ENCODE measurements at regions not wholly inside any gene's neighbourhood (a gene's known extent, or its start where the extent isn't known, plus 50 kb on each side); places are given as distances from the start of the nearest gene placed in this dataset.

DNA sequence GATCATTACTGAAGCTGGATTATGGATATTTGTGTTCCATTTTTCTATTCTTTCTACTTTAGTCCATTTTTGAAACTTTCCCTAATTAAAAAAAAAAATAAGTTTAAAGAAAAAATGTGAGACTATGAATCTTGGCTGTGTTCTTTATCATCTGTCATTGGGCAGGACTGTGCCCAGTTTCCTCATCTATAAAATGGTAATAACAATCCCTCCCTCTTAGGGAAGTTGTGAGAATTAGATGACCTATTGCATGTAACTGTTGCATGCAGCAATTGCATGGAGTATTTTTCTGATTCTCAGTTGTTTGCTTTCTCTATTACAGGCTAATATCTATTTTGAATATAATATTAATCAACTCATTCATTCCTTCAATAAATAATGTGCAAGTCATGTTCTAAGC lies 108.2 kb upstream of the LOC128125822 start:
- TF ChIP-seq, protein P1, sequence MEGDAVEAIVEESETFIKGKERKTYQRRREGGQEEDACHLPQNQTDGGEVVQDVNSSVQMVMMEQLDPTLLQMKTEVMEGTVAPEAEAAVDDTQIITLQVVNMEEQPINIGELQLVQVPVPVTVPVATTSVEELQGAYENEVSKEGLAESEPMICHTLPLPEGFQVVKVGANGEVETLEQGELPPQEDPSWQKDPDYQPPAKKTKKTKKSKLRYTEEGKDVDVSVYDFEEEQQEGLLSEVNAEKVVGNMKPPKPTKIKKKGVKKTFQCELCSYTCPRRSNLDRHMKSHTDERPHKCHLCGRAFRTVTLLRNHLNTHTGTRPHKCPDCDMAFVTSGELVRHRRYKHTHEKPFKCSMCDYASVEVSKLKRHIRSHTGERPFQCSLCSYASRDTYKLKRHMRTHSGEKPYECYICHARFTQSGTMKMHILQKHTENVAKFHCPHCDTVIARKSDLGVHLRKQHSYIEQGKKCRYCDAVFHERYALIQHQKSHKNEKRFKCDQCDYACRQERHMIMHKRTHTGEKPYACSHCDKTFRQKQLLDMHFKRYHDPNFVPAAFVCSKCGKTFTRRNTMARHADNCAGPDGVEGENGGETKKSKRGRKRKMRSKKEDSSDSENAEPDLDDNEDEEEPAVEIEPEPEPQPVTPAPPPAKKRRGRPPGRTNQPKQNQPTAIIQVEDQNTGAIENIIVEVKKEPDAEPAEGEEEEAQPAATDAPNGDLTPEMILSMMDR (IDR thresholded peaks at IDR 0.05 in 2 of 3, conservative IDR thresholded peaks at IDR 0.05 in 1 of 3; ENCODE audit: borderline replicate concordance in 1 of 3, insufficient read depth in 1 of 3, low read depth in 2 of 3, low read length in 2 of 3): no peak
- TF ChIP-seq POLR2A (IDR thresholded peaks at IDR 0.05; ENCODE audit: borderline replicate concordance, extremely low read depth, insufficient read depth, insufficient read length) (no peak), YY1 (IDR thresholded peaks at IDR 0.05; ENCODE audit: extremely low read depth, insufficient replicate concordance, low read depth, low read length) (no peak), EZH2 (IDR thresholded peaks at IDR 0.05) (no peak), ZNF274 (IDR thresholded peaks at IDR 0.05; ENCODE audit: low read depth, low read length) (no peak), SIN3A (IDR thresholded peaks at IDR 0.05; ENCODE audit: low read depth) (no peak), TCF7L2 (IDR thresholded peaks at IDR 0.05; ENCODE audit: borderline replicate concordance, extremely low read depth, insufficient read depth, insufficient read length) (no peak)
- TF ChIP-seq, protein P2, sequence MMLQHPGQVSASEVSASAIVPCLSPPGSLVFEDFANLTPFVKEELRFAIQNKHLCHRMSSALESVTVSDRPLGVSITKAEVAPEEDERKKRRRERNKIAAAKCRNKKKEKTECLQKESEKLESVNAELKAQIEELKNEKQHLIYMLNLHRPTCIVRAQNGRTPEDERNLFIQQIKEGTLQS (IDR thresholded peaks at IDR 0.05): no peak
- TF ChIP-seq, protein P3, sequence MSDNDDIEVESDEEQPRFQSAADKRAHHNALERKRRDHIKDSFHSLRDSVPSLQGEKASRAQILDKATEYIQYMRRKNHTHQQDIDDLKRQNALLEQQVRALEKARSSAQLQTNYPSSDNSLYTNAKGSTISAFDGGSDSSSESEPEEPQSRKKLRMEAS (IDR thresholded peaks at IDR 0.05): no peak
- TF ChIP-seq, protein P4, sequence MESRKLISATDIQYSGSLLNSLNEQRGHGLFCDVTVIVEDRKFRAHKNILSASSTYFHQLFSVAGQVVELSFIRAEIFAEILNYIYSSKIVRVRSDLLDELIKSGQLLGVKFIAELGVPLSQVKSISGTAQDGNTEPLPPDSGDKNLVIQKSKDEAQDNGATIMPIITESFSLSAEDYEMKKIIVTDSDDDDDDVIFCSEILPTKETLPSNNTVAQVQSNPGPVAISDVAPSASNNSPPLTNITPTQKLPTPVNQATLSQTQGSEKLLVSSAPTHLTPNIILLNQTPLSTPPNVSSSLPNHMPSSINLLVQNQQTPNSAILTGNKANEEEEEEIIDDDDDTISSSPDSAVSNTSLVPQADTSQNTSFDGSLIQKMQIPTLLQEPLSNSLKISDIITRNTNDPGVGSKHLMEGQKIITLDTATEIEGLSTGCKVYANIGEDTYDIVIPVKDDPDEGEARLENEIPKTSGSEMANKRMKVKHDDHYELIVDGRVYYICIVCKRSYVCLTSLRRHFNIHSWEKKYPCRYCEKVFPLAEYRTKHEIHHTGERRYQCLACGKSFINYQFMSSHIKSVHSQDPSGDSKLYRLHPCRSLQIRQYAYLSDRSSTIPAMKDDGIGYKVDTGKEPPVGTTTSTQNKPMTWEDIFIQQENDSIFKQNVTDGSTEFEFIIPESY (IDR thresholded peaks at IDR 0.05; ENCODE audit: extremely low read depth, insufficient replicate concordance, low read length): no peak
